T-helper 17 cell (primary cell): ENCODE measurements at regions not wholly inside any gene's neighbourhood (a gene's known extent, or its start where the extent isn't known, plus 50 kb on each side); places are given as distances from the start of the nearest gene placed in this dataset.
A peak's percentile ranks its signal among the peaks of the same experiment; 100 is the strongest.

Experiments used
- ATAC-seq: fragments of 150-1000 bp; cut with Tn5 transposase; 2 replicates; pipeline ENCODE4 v1.10.0; 2021; ENCODE audit warnings: mild to moderate bottlenecking, moderate library complexity
- DNase-seq, 3 donors: peaks; one replicate each; pipeline versions ENCODE4 v3.0.0 to v3.0.0-alpha.2; 2020 to 2021
- H3K9me3 ChIP-seq: one replicate; pipeline ENCODE4 v1.7.0; 2013; ENCODE audit warnings: low read length, mild to moderate bottlenecking; ENCODE audit not compliant: control insufficient read depth, poor library complexity, severe bottlenecking
- H3K27ac Mint-ChIP-seq: one replicate; pipeline ENCODE4 v1.8.0; 2022; ENCODE audit warnings: mild to moderate bottlenecking, moderate library complexity, mixed read lengths
- H3K27me3 Mint-ChIP-seq: one replicate; pipeline ENCODE4 v1.8.0; 2022; ENCODE audit warnings: mixed read lengths
- H3K36me3 Mint-ChIP-seq: one replicate; pipeline ENCODE4 v1.8.0; 2022; ENCODE audit warnings: low read depth, mixed read lengths
- H3K4me1 Mint-ChIP-seq: one replicate; pipeline ENCODE4 v1.8.0; 2022; ENCODE audit warnings: mild to moderate bottlenecking, mixed read lengths
- H3K4me3 Mint-ChIP-seq: one replicate; pipeline ENCODE4 v1.8.0; 2022; ENCODE audit warnings: mild to moderate bottlenecking, moderate library complexity, mixed read lengths

DNA sequence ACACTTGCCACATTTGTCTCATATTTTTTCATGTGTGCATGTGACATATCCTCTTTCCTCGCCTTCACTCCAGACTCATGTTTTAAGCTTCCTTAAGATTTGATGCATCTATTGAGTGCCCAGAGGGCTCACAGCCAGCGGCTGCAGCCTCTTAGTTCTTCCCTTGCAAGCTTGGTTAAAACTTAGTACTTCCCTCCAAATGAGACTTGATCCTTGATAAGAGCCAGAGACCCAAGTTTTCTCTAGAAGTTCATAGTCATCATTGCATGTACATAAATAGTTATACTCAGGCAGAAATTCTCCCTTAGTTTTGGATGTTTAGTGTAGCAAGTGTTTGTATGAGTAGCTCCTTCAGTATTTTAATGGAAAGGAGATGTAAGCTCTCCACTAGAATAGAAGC, 337.6 kb upstream of the B3GALT2 start:
- peaks cover 4% of the 10 kb centered on the region for H3K4me1 Mint-ChIP-seq
- ATAC-seq (no peak), DNase-seq (no peak)
- peaks cover 3% of the 10 kb centered on the region for H3K36me3 Mint-ChIP-seq
- no peaks in the 10 kb centered on the region for H3K27me3 Mint-ChIP-seq
- H3K4me3 Mint-ChIP-seq: no peak overlapping the region
- H3K9me3 ChIP-seq: no peaks in the 10 kb centered on the region
- no peak overlapping the region for H3K27ac Mint-ChIP-seq

DNA sequence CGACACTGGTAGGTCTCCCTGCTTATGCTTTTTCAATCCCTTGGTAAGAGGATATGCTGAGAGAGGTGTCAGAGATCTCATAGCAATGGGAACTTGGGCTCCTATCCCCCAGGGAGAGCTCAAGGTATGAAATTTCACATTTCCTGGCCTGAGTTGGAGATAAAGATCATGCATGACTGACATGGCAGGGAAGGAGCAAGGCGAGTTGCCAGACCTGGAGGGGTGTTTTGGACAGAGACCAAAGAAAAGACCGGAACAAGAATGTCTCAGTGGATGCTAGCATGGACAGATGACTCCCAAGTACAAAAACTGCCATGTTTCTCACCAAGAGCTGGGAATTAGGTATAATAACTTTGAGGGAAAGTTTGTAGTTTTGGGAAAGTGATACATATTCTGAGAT, 334.1 kb upstream of the B3GALT2 start:
- no peaks in the 10 kb centered on the region for H3K9me3 ChIP-seq
- Mint-ChIP-seq H3K27ac (no peak overlapping the region), H3K4me1 (peaks cover 13% of the 10 kb centered on the region), H3K4me3 (no peak overlapping the region), H3K36me3 (peaks cover 3% of the 10 kb centered on the region), H3K27me3 (no peaks in the 10 kb centered on the region)
- ATAC-seq (no peak), DNase-seq (no peak)

DNA sequence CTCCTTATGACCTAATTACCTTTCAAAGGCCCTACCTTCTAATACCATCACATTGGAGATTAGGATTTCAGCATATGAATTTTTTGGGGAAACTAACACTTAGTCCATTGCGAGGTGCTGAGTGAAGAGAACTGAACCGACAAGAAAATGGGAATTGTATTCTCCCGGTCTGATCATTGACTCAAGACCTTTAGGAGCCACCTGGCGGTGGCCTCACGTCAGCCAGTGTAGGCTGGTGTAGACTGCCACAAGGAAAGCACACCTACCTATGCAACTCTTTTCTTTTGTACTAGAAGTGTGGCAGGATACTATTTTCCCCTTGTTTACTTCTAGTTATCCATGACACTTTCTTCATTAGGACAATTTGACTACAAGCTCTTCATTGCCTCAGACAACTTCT, 333.5 kb upstream of the B3GALT2 start:
- DNase-seq (no peak), ATAC-seq (no peak)
- H3K27me3 Mint-ChIP-seq: no peaks in the 10 kb centered on the region
- no peak overlapping the region for H3K27ac Mint-ChIP-seq
- H3K4me3 Mint-ChIP-seq: no peak overlapping the region
- H3K4me1 Mint-ChIP-seq: peaks cover 11% of the 10 kb centered on the region
- H3K9me3 ChIP-seq: no peaks in the 10 kb centered on the region
- peaks cover 3% of the 10 kb centered on the region for H3K36me3 Mint-ChIP-seq

DNA sequence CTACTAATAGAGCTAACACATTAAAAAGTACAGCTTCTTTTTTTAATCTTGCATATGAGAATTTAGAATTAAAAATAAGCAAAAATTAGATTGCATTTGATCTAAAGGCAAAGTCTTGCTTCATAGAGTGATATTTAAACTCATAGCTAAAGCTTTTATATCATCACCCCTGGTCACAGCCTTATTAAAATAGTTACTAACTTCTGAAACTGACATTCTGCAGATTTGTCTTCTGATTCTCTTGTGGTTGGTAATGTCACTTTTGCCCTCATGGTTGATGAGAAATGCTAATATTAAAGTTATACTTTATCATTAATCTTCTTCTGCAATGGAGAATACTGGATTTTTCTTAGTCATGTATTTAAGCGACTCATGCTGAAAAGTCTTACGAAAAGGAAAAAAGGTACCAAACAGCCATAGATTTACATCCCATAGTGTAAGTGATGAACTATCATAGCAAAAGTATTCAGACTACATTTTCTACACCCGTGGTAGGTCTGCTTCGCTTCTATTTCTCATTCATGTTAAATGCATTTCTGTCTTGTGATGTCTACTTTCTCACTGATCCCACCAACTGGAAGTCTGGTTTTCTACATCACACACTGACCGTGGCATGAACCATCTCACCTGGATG, 330.5 kb upstream of the B3GALT2 start:
- H3K27me3 Mint-ChIP-seq: no peaks in the 10 kb centered on the region
- peaks cover 3% of the 10 kb centered on the region for H3K36me3 Mint-ChIP-seq
- no peaks in the 10 kb centered on the region for H3K9me3 ChIP-seq
- no peak for ATAC-seq
- H3K27ac Mint-ChIP-seq: peak overlapping the region; percentile 57
- H3K4me1 Mint-ChIP-seq: peaks cover 9% of the 10 kb centered on the region
- H3K4me3 Mint-ChIP-seq: peak overlapping the region; percentile 39
- DNase-seq: no peak

DNA sequence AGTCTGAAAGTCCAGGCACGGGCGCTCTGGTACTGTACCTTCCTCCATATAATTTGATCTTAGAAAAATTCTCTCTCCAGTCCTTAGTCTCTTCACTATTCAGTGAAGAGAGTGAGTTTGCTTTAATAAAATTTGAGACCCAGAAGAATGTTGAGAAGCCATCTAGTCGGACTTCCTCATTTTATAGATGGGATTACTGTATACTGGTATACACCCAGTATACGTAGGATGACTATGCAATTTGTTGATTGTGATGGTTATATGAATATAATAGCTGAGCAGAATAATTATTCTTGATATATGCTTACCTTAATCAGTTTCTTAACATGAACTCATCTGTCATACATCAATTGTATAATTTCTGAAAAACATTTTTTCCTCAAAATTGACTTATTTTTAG, 328.0 kb upstream of the B3GALT2 start:
- no peaks in the 10 kb centered on the region for H3K9me3 ChIP-seq
- Mint-ChIP-seq H3K4me3 (no peak overlapping the region), H3K36me3 (peaks cover 6% of the 10 kb centered on the region), H3K27ac (no peak overlapping the region), H3K4me1 (peaks cover 9% of the 10 kb centered on the region), H3K27me3 (no peaks in the 10 kb centered on the region)
- DNase-seq: no peak
- ATAC-seq: no peak

DNA sequence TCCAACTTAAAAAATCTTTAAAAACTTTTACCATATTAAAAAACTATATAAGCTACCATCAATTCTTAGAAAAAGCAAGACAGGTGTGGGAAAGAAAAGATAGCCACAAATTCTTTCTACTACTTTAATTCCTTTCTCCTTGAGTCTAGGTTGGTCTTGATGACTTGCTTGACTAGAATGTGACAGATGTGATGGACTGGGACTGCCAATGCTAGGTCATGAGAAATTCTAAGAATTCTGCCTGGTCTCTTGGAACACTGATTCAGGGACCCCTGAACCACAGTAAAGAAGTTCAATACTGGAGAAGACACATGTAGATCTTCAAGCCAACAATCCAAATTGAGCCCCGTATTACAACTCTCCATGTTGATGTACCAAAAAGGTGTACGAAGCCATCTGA, 326.6 kb upstream of the B3GALT2 start:
- H3K9me3 ChIP-seq: no peaks in the 10 kb centered on the region
- peaks cover 7% of the 10 kb centered on the region for H3K4me1 Mint-ChIP-seq
- no peak for ATAC-seq
- H3K27me3 Mint-ChIP-seq: no peaks in the 10 kb centered on the region
- peaks cover 3% of the 10 kb centered on the region for H3K36me3 Mint-ChIP-seq
- H3K4me3 Mint-ChIP-seq: no peak overlapping the region
- DNase-seq: no peak
- no peak overlapping the region for H3K27ac Mint-ChIP-seq

DNA sequence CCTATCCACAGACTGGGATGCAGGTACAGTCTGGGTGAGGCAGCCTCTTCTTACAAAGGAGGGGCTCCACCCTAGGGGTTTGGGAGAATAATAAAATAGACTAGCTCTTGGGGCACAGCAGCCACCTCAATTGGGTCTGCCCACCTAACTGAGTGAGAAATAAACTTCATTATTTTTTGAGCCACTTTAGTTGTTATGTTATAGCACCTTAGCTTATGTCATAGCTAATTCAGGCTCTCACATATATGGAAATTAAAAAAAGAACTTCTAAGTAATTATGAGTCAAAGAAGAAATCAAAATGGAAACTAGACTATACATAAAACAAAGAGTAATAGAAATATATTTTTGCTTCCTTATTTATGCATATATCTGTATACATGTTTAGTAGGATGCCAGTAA, 318.5 kb upstream of the B3GALT2 start:
- DNase-seq (no peak), ATAC-seq (no peak)
- Mint-ChIP-seq H3K27me3 (no peaks in the 10 kb centered on the region), H3K36me3 (peaks cover 3% of the 10 kb centered on the region), H3K4me1 (peaks cover 4% of the 10 kb centered on the region), H3K4me3 (no peak overlapping the region), H3K27ac (peak overlapping the region; percentile 49)
- H3K9me3 ChIP-seq: peaks cover 7% of the 10 kb centered on the region

DNA sequence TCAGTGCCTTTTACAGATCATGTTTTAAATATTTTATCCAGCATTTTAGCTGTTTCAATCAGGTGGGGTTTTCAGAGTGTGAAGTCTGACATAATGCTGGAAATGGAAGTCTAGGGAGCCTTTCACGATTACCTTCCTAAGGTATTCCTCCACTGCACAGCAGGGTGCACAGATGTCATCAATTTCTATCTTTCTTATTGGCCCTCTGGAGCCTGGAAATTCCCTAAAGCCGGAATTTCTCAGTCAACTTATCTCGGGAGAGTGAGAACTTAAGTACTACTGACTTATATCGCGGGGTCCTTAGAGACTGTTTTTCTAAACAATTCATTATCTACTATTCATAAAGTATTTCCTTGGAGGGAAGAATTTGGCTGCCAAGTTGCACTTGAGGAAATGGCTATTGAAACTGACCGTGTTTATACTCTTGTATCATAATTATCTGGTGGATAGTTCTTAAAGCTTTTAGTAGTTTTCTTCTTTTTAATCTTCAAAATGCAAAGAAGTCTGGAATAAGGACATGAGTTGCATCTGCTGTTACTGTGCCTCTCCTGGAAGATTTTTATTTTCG, 311.8 kb upstream of the B3GALT2 start:
- ATAC-seq (no peak), DNase-seq (no peak)
- no peaks in the 10 kb centered on the region for H3K36me3 Mint-ChIP-seq
- no peak overlapping the region for H3K4me3 Mint-ChIP-seq
- no peaks in the 10 kb centered on the region for H3K9me3 ChIP-seq
- no peaks in the 10 kb centered on the region for H3K27me3 Mint-ChIP-seq
- peaks cover 25% of the 10 kb centered on the region for H3K4me1 Mint-ChIP-seq
- peak overlapping the region; percentile 61 for H3K27ac Mint-ChIP-seq

DNA sequence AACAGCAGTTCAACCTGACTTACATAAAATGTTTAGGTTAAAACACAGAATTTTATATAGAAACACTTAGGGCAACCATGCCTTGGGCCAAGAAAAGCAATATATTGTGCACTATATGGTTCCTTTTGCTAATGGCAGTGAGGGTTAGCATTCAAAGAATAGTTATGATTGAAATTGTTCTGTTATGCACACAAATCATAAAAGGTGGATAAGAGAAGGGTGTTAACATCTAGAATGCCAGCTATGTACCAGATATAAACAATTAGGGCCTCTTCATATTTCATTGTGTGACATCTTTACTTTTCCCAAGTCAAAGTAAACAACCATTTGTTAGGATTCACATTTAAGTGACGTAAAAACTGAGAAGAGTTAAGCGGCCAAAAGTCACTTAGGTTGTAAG, 308.0 kb upstream of the B3GALT2 start:
- peaks cover 2% of the 10 kb centered on the region for H3K36me3 Mint-ChIP-seq
- H3K27ac Mint-ChIP-seq: peak overlapping the region; percentile 64
- H3K9me3 ChIP-seq: no peaks in the 10 kb centered on the region
- H3K4me1 Mint-ChIP-seq: peaks cover 29% of the 10 kb centered on the region
- no peak overlapping the region for H3K4me3 Mint-ChIP-seq
- H3K27me3 Mint-ChIP-seq: no peaks in the 10 kb centered on the region
- DNase-seq (no peak), ATAC-seq (no peak)

DNA sequence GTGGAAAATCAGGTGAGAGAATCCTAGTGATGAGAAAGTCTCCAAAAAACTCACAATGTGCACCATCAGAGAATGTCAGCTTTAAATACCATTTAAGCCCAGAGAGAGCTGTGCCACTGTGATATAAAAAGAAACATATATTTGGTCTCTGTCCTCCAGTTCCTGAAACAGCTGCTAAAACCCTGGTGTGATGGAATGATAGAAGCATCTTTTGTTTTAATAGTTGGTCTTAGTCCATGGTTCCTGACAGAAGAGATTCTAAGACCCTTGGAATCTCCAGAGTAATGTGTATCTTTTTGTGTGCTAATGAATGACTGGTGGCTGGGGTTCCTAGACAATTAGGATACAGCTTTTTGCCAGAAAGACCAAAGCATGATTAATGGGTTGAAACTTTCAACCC, 302.8 kb upstream of the B3GALT2 start:
- H3K27me3 Mint-ChIP-seq: no peaks in the 10 kb centered on the region
- H3K4me3 Mint-ChIP-seq: no peak overlapping the region
- H3K9me3 ChIP-seq: peaks cover 5% of the 10 kb centered on the region
- ATAC-seq: no peak
- no peak for DNase-seq
- H3K36me3 Mint-ChIP-seq: peaks cover 2% of the 10 kb centered on the region
- peaks cover 16% of the 10 kb centered on the region for H3K4me1 Mint-ChIP-seq
- H3K27ac Mint-ChIP-seq: peak overlapping the region; percentile 10

DNA sequence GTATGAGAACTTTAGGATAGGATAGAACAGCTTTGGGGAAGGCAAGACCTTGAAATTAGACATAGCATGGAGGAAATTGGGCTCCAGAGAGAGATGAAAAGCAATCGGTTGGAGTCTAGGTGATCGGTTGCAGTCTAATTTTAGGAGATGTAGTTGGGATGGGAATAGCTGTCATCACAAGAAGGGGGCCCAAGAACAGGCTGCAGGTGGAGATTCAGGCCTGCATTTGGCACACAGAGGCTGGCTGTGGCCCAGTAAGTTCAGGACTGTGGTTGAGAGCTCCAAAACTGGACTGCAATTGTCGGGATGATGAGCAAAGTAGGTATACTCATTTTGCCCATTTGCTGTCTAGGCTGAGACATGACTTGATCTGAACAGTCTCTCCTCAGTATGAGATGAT, 301.3 kb upstream of the B3GALT2 start:
- H3K27me3 Mint-ChIP-seq: no peaks in the 10 kb centered on the region
- peaks cover 6% of the 10 kb centered on the region for H3K9me3 ChIP-seq
- H3K36me3 Mint-ChIP-seq: peaks cover 2% of the 10 kb centered on the region
- H3K4me3 Mint-ChIP-seq: no peak overlapping the region
- DNase-seq (no peak), ATAC-seq (no peak)
- H3K27ac Mint-ChIP-seq: peak overlapping the region; percentile 72
- peaks cover 10% of the 10 kb centered on the region for H3K4me1 Mint-ChIP-seq

DNA sequence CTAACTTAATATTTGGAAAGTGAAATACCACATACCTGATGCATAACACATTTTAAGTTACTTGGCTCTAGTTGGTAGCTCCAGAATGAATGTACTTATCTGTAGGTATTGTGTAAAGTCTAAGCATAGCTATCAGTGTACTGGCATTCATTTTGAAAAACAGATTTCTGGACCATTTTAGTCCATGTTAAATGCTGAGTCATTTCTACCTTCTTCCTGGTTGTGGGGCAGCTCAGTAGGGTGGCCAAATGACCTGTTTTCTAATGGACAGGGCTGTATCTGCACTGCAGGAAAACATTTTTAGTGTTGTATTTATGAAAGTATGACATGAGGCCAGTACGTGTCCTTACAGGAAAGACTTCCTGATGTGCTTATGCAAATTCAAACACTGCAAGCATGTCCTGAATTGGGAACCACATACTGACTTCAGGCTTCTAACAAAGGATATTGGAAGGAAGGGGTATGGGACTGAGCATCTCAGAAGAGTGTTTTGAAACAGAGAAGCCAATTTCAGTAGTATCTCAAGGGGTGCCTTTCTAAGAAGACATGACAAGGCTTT, 300.3 kb upstream of the B3GALT2 start:
- ATAC-seq: no peak
- H3K36me3 Mint-ChIP-seq: peaks cover 2% of the 10 kb centered on the region
- DNase-seq: no peak
- peak overlapping the region; percentile 72 for H3K27ac Mint-ChIP-seq
- H3K4me1 Mint-ChIP-seq: peaks cover 6% of the 10 kb centered on the region
- H3K27me3 Mint-ChIP-seq: no peaks in the 10 kb centered on the region
- no peak overlapping the region for H3K4me3 Mint-ChIP-seq
- H3K9me3 ChIP-seq: peaks cover 11% of the 10 kb centered on the region

DNA sequence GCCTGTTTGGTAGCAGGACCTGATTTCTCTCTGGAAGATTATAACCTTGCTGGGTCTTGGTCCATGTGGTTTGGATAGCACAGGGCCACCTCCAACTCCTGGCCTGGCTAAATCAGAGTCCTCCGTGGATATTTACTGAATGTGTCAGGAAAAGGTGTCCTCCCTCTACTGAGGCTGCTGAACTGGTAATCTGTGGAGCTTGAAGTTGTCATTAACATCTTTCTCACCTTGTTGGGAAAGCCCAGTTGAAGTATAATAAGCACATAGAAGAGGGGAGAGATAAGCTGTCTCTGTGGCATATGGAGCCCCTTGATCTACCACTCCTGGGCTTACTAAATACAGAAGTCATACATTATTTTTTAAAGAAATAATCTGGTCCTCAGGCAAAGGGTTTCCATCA, 294.3 kb upstream of the B3GALT2 start:
- H3K4me3 Mint-ChIP-seq: no peak overlapping the region
- H3K4me1 Mint-ChIP-seq: peaks cover 18% of the 10 kb centered on the region
- peaks cover 7% of the 10 kb centered on the region for H3K9me3 ChIP-seq
- ATAC-seq (no peak), DNase-seq (no peak)
- H3K27ac Mint-ChIP-seq: peak overlapping the region; percentile 98
- no peaks in the 10 kb centered on the region for H3K27me3 Mint-ChIP-seq
- H3K36me3 Mint-ChIP-seq: peaks cover under 1% of the 10 kb centered on the region

DNA sequence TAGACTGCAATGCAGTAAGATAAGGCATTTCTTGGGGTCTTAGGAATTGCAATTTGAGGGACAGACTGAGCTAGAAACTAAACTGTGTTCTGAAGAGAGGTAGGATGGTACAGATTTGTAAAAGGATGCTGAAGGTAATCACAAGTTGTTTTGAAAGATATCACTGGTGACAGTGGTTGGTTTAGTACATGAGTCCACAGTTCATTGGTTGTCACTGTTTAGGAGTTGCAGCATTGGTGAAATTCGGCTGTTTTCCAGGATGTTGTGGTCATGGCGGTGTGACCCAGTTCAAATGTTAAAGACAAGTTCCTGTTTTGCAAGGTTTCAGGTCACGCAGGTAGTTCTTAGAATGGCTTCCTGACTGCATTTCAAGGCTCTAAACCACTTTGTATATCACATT, 292.8 kb upstream of the B3GALT2 start:
- no peaks in the 10 kb centered on the region for H3K27me3 Mint-ChIP-seq

More for the DNA sequence above, 292.8 kb upstream of the B3GALT2 start:
- Mint-ChIP-seq H3K36me3 (peaks cover 2% of the 10 kb centered on the region), H3K4me1 (peaks cover 22% of the 10 kb centered on the region), H3K4me3 (peak overlapping the region; percentile 65), H3K27ac (peak overlapping the region; percentile 98)
- H3K9me3 ChIP-seq: peaks cover 7% of the 10 kb centered on the region
- peak; percentile 95 for ATAC-seq
- DNase-seq: peak; percentile 39 to 66 (median 63)
